Retinal pigment epithelial cell (primary cell): ENCODE measurements at regions not wholly inside any gene's neighbourhood (a gene's known extent, or its start where the extent isn't known, plus 50 kb on each side); places are given as distances from the start of the nearest gene placed in this dataset.
"Not testable (repeated sequence)": the region's sequence is repeated elsewhere in the genome, so short reads cannot be mapped to it uniquely, and the experiment has no call there.

Experiments
- DNase-seq: peaks from one replicate; pipeline ENCODE4 v3.0.0-alpha.2; 2010; ENCODE audit warnings: low read depth
- H3K4me3 ChIP-seq: 2 replicates; pipeline ENCODE4 v1.5.1; 2011; ENCODE audit warnings: mild to moderate bottlenecking, low read length, control low read depth, moderate library complexity
- CTCF ChIP-seq: conservative IDR thresholded peaks from 2 replicates; pipeline ENCODE4 v1.5.1; 2011; ENCODE audit warnings: low read depth, low read length, control low read depth, inconsistent platforms

- TF ChIP-seq CTCF = no peak
- H3K4me3 ChIP-seq = no peak overlapping the region
- DNase-seq = no peak
Observed at GRCh38 chr3:198096015-198096414, 136.0 kb downstream of the LMLN start.

GRCh38 chr3:198097048-198097447, 137.0 kb downstream of the LMLN start:
- no peak for DNase-seq
- TF ChIP-seq CTCF = no peak
- no peak overlapping the region for H3K4me3 ChIP-seq

GRCh38 chr3:198098661-198099081, 138.7 kb downstream of the LMLN start:
- DNase-seq, H3K4me3 ChIP-seq: not testable (repeated sequence)

GRCh38 chr3:198103070-198103469, 143.1 kb downstream of the LMLN start:
- not testable (repeated sequence) for DNase-seq, H3K4me3 ChIP-seq

GRCh38 chr3:198106265-198106664, 146.2 kb downstream of the LMLN start:
- no peak overlapping the region for H3K4me3 ChIP-seq
- no peak for TF ChIP-seq CTCF
- no peak for DNase-seq

GRCh38 chr3:198107840-198108734, 148.1 kb downstream of the LMLN start:
- no peak for DNase-seq
- H3K4me3 ChIP-seq = no peak overlapping the region
- no peak for TF ChIP-seq CTCF

GRCh38 chr3:198109883-198110282, 149.9 kb downstream of the LMLN start:
- TF ChIP-seq CTCF = no peak
- no peak for DNase-seq

GRCh38 chr3:198112031-198112430, 152.0 kb downstream of the LMLN start:
- no peak overlapping the region for H3K4me3 ChIP-seq
- no peak for TF ChIP-seq CTCF
- no peak for DNase-seq

More at GRCh38 chr3:198109883-198110282, 149.9 kb downstream of the LMLN start:
- H3K4me3 ChIP-seq = no peak overlapping the region
